Breast epithelium (tissue), 4 donors: ENCODE measurements at regions not wholly inside any gene's neighbourhood (a gene's known extent, or its start where the extent isn't known, plus 50 kb on each side); places are given as distances from the start of the nearest gene placed in this dataset.
A peak's percentile ranks its signal among the peaks of the same experiment; 100 is the strongest.
"Not testable (repeated sequence)": the region's sequence is repeated elsewhere in the genome, so short reads cannot be mapped to it uniquely, and the experiment has no call there.

Experiments used
- DNase-seq, 2 donors: peaks; one replicate each; pipeline ENCODE4 v3.0.0-alpha.2; 2019; ENCODE audit warnings: low spot score in 2 of 2
- H3K27ac ChIP-seq, 2 donors: fragments of 200-600 bp; sonication (generic) in 1 of 2; one replicate each; pipeline ENCODE4 v1.5.1; 2016 to 2019; ENCODE audit warnings: mild to moderate bottlenecking in 1 of 2
- H3K27me3 ChIP-seq, 2 donors: fragments of 200-600 bp; sonication (generic) in 1 of 2; one replicate each; pipeline versions ENCODE4 v1.5.1 to v1.6.0; 2017 to 2019; ENCODE audit warnings: control low read depth in 1 of 2, mild to moderate bottlenecking in 1 of 2
- H3K36me3 ChIP-seq: fragments of 200-600 bp; one replicate; pipeline ENCODE4 v1.5.1; 2019
- H3K4me1 ChIP-seq, 2 donors: fragments of 200-600 bp; sonication (generic); one replicate each; pipeline ENCODE4 v1.5.1; 2016 to 2019; ENCODE audit warnings: control low read depth in 1 of 2
- H3K4me3 ChIP-seq, 3 donors: fragments of 200-600 bp; sonication (generic); 1 replicate in 2 of 3; 2 replicates in 1 of 3; pipeline ENCODE4 v1.5.1; 2016 to 2019; ENCODE audit warnings: mild to moderate bottlenecking in 3 of 3, moderate library complexity in 2 of 3
- H3K9me3 ChIP-seq, 2 donors: fragments of 200-600 bp; sonication (generic) in 1 of 2; one replicate each; pipeline ENCODE4 v1.5.1; 2016 to 2019; ENCODE audit warnings: control low read depth in 1 of 2
- CTCF ChIP-seq, 3 donors: fragments of 450-650 bp; IDR thresholded peaks; one replicate each; pipeline ENCODE4 v1.5.1; 2016 to 2017; ENCODE audit warnings: antibody characterized with exemption in 3 of 3, mild to moderate bottlenecking in 3 of 3, moderate library complexity in 3 of 3
- POLR2A ChIP-seq: fragments of 450-650 bp; IDR thresholded peaks from one replicate; pipeline ENCODE4 v1.6.1; 2016; ENCODE audit warnings: antibody characterized with exemption, mild to moderate bottlenecking, moderate library complexity
- POLR2AphosphoS5 ChIP-seq, 3 donors: sonication (generic); formaldehyde crosslinking; IDR thresholded peaks; one replicate each; pipeline ENCODE4 v1.6.1; 2017; ENCODE audit warnings: antibody characterized with exemption in 3 of 3
- intact Hi-C: fragments of 100-400 bp; cut with DNase I; formaldehyde crosslinking; loops from one replicate; pipeline ENCODE4 v1.15.1; 2023; ENCODE audit warnings: low total_unique reads

- H3K27me3 ChIP-seq = no peaks in the 10 kb centered on the region
- intact Hi-C loops = no loop called here
- DNase-seq = no peak
Observed at GRCh38 chr6:119760046-119760445, 410.5 kb upstream of the MAN1A1 start.

GRCh38 chr6:119758385-119758784 is 408.8 kb upstream of the MAN1A1 start:
- Histone ChIP-seq H3K9me3 (no peaks in the 10 kb centered on the region), H3K27me3 (no peaks in the 10 kb centered on the region), H3K4me1 (no peaks in the 10 kb centered on the region), H3K4me3 (no peak overlapping the region), H3K27ac (no peak overlapping the region), H3K36me3 (no peaks in the 10 kb centered on the region)
- intact Hi-C loops = no loop called here
- DNase-seq = no peak
- TF ChIP-seq CTCF (IDR thresholded peaks at IDR 0.05) (no peak), POLR2A (no peak), POLR2AphosphoS5 (IDR thresholded peaks at IDR 0.05) (no peak)

More at GRCh38 chr6:119760046-119760445, 410.5 kb upstream of the MAN1A1 start:
- H3K36me3 ChIP-seq = no peaks in the 10 kb centered on the region
- H3K9me3 ChIP-seq = no peaks in the 10 kb centered on the region
- no peak overlapping the region for H3K4me3 ChIP-seq
- no peak for TF ChIP-seq POLR2A
- no peak for TF ChIP-seq POLR2AphosphoS5 (IDR thresholded peaks at IDR 0.05)
- no peak for TF ChIP-seq CTCF (IDR thresholded peaks at IDR 0.05)
- no peak overlapping the region for H3K27ac ChIP-seq
- H3K4me1 ChIP-seq = no peaks in the 10 kb centered on the region

GRCh38 chr6:119757467-119757866 is 407.9 kb upstream of the MAN1A1 start:
- intact Hi-C loops = no loop called here
- DNase-seq = no peak
- Histone ChIP-seq H3K36me3 (no peaks in the 10 kb centered on the region), H3K4me3 (no peak overlapping the region), H3K4me1 (no peaks in the 10 kb centered on the region), H3K27me3 (no peaks in the 10 kb centered on the region), H3K9me3 (no peaks in the 10 kb centered on the region), H3K27ac (no peak overlapping the region)
- TF ChIP-seq POLR2A (no peak), CTCF (IDR thresholded peaks at IDR 0.05) (no peak), POLR2AphosphoS5 (IDR thresholded peaks at IDR 0.05) (no peak)

GRCh38 chr6:119749335-119749734 is 399.8 kb upstream of the MAN1A1 start:
- no peak for TF ChIP-seq CTCF (IDR thresholded peaks at IDR 0.05)
- no peak for TF ChIP-seq POLR2AphosphoS5 (IDR thresholded peaks at IDR 0.05)

GRCh38 chr6:119748535-119748934 is 399.0 kb upstream of the MAN1A1 start:
- H3K36me3 ChIP-seq, H3K27me3 ChIP-seq, H3K4me3 ChIP-seq, H3K27ac ChIP-seq, H3K9me3 ChIP-seq, H3K4me1 ChIP-seq, DNase-seq, intact Hi-C loops: not testable (repeated sequence)

More at GRCh38 chr6:119749335-119749734, 399.8 kb upstream of the MAN1A1 start:
- no peak overlapping the region for H3K4me3 ChIP-seq
- H3K9me3 ChIP-seq = no peaks in the 10 kb centered on the region
- intact Hi-C loops = no loop called here
- H3K27ac ChIP-seq = no peak overlapping the region
- DNase-seq = no peak
- H3K27me3 ChIP-seq = no peaks in the 10 kb centered on the region
- no peaks in the 10 kb centered on the region for H3K4me1 ChIP-seq
- no peaks in the 10 kb centered on the region for H3K36me3 ChIP-seq

GRCh38 chr6:119742188-119742803 is 392.7 kb upstream of the MAN1A1 start:
- H3K36me3 ChIP-seq = no peaks in the 10 kb centered on the region
- DNase-seq = no peak
- intact Hi-C loops = no loop called here
- H3K27me3 ChIP-seq = no peaks in the 10 kb centered on the region
- H3K4me1 ChIP-seq = no peaks in the 10 kb centered on the region
- no peaks in the 10 kb centered on the region for H3K9me3 ChIP-seq
- TF ChIP-seq POLR2A (no peak), CTCF (IDR thresholded peaks at IDR 0.05) (peak in 2 of 3 donors; percentile 22 to 41)
- no peak overlapping the region for H3K27ac ChIP-seq
- H3K4me3 ChIP-seq = no peak overlapping the region
